ENCODE measurements at regions not wholly inside any gene's neighbourhood (a gene's known extent, or its start where the extent isn't known, plus 50 kb on each side); places are given as distances from the start of the nearest gene placed in this dataset.

- H3K36me3 ChIP-seq (replicated peaks in 1 of 2; ENCODE audit: control insufficient read depth in 1 of 2, insufficient read depth in 2 of 2, low read length in 1 of 2): no peaks in the 10 kb centered on the region
- no peaks in the 10 kb centered on the region; the same call in 1 of the 2 replicates for H3K9me2 ChIP-seq
- no peak for TF ChIP-seq JUND (IDR thresholded peaks at IDR 0.05)
- no peak for TF ChIP-seq POLR2AphosphoS5 (IDR thresholded peaks at IDR 0.05; ENCODE audit: low read depth, low read length)
- TF ChIP-seq IRF3 (IDR thresholded peaks at IDR 0.05; ENCODE audit: low read depth, low read length): no peak
- TF ChIP-seq SIN3A (IDR thresholded peaks at IDR 0.05; ENCODE audit: borderline replicate concordance, low read depth, low read length): no peak
- no peak for TF ChIP-seq ZBTB33 (IDR thresholded peaks at IDR 0.05; ENCODE audit: borderline replicate concordance, low read depth)
- no peak for TF ChIP-seq NFIC (IDR thresholded peaks at IDR 0.05; ENCODE audit: borderline replicate concordance)
- no peak for TF ChIP-seq EZH2phosphoT487 (IDR thresholded peaks at IDR 0.05; ENCODE audit: borderline replicate concordance, low read depth)
- no peak overlapping the region for H3K4me2 ChIP-seq
- no peak overlapping the region for H3K27ac ChIP-seq (ENCODE audit: low read depth in 2 of 2, low read length in 1 of 2)
- H3K9ac ChIP-seq: no peak overlapping the region
- no peaks in the 10 kb centered on the region for H3K79me2 ChIP-seq (ENCODE audit: insufficient read depth)
- H4K20me1 ChIP-seq (ENCODE audit: insufficient read depth): no peaks in the 10 kb centered on the region
- H3K4me3 ChIP-seq (ENCODE audit: low read depth in 2 of 2, low read length in 1 of 2): no peak overlapping the region
- H3F3A ChIP-seq (replicated peaks; ENCODE audit: insufficient read depth): no peaks in the 10 kb centered on the region
- H3K9me3 ChIP-seq: no peaks in the 10 kb centered on the region
- DNase-seq: no peak
- no peaks in the 10 kb centered on the region for H3K4me1 ChIP-seq (ENCODE audit: control insufficient read depth in 1 of 2, insufficient read depth in 2 of 2, low read depth in 1 of 2, low read length in 1 of 2)
- ChIA-PET POLR2A (no interaction called here), CTCF (no interaction called here)
- no peaks in the 10 kb centered on the region for H3K27me3 ChIP-seq (ENCODE audit: insufficient read depth)
- no peak overlapping the region for H2AFZ ChIP-seq (ENCODE audit: low read depth)
Observed at GRCh38 chr4:11970754-11971153, 542.1 kb upstream of the HS3ST1 start.

GRCh38 chr4:11966782-11967181 lies 538.1 kb upstream of the HS3ST1 start:
- Histone ChIP-seq H3K36me3 (replicated peaks in 1 of 2; ENCODE audit: control insufficient read depth in 1 of 2, insufficient read depth in 2 of 2, low read length in 1 of 2) (no peaks in the 10 kb centered on the region), H3F3A (replicated peaks; ENCODE audit: insufficient read depth) (no peaks in the 10 kb centered on the region), H3K4me1 (ENCODE audit: control insufficient read depth in 1 of 2, insufficient read depth in 2 of 2, low read depth in 1 of 2, low read length in 1 of 2) (no peaks in the 10 kb centered on the region), H3K9ac (no peak overlapping the region), H3K79me2 (ENCODE audit: insufficient read depth) (no peaks in the 10 kb centered on the region), H3K9me2 (no peaks in the 10 kb centered on the region), H3K4me3 (ENCODE audit: low read depth in 2 of 2, low read length in 1 of 2) (no peak overlapping the region), H3K27me3 (ENCODE audit: insufficient read depth) (no peaks in the 10 kb centered on the region), H4K20me1 (ENCODE audit: insufficient read depth) (no peaks in the 10 kb centered on the region), H3K4me2 (no peak overlapping the region), H2AFZ (ENCODE audit: low read depth) (no peak overlapping the region), H3K9me3 (0 out of 2 replicates have a peak, but pooled peaks cover 7% of the 10 kb centered on the region), H3K27ac (ENCODE audit: low read depth in 2 of 2, low read length in 1 of 2) (no peak overlapping the region)
- CTCF ChIA-PET: interaction anchor here (1.1 kb wide), 1 partner anchor 18 kb away, joined by 3 read pairs; no protein-coding TSS in a partner anchor
- 12% methylated on average over 4 of the region's 4 CpGs for WGBS (ENCODE audit: low lambda C conversion rate)
- POLR2A ChIA-PET: no interaction called here
- TF ChIP-seq TEAD4 (IDR thresholded peaks at IDR 0.05; ENCODE audit: borderline replicate concordance, insufficient read depth) (no peak), IRF3 (IDR thresholded peaks at IDR 0.05; ENCODE audit: low read depth, low read length) (no peak), JUND (IDR thresholded peaks at IDR 0.05) (no peak), MEF2A (IDR thresholded peaks at IDR 0.05; ENCODE audit: borderline replicate concordance, low read depth) (no peak), RAD21 (IDR thresholded peaks at IDR 0.05; ENCODE audit: low read length) (no peak), MXI1 (IDR thresholded peaks at IDR 0.05; ENCODE audit: low read depth, low read length) (no peak), REST (IDR thresholded peaks at IDR 0.05; ENCODE audit: low read depth, low read length) (no peak), SMC3 (IDR thresholded peaks at IDR 0.05; ENCODE audit: low read depth, low read length) (no peak)
- no peak for DNase-seq
